SJCRH30 (cell line): ENCODE measurements at regions not wholly inside any gene's neighbourhood (a gene's known extent, or its start where the extent isn't known, plus 50 kb on each side); places are given as distances from the start of the nearest gene placed in this dataset.

Source experiments
- DNase-seq, 2 experiments: peaks; one replicate each; pipeline ENCODE4 v3.0.0-alpha.2; 2015 to 2020
- H3K27ac ChIP-seq: fragments of 250-450 bp; sonication (Bioruptor Pico); 2 replicates; pipeline ENCODE4 v1.5.1; 2020; ENCODE audit warnings: mild to moderate bottlenecking, moderate library complexity
- H3K27me3 ChIP-seq: fragments of 250-450 bp; sonication (Bioruptor Pico); 2 replicates; pipeline ENCODE4 v1.5.1; 2020; ENCODE audit warnings: mild to moderate bottlenecking, moderate library complexity
- H3K36me3 ChIP-seq: fragments of 250-450 bp; sonication (Bioruptor Pico); 2 replicates; pipeline ENCODE4 v1.5.1; 2020; ENCODE audit warnings: mild to moderate bottlenecking, moderate library complexity
- H3K4me1 ChIP-seq: fragments of 250-450 bp; sonication (Bioruptor Pico); 2 replicates; pipeline ENCODE4 v1.5.1; 2020; ENCODE audit warnings: mild to moderate bottlenecking, moderate library complexity
- H3K4me3 ChIP-seq: fragments of 250-450 bp; sonication (Bioruptor Pico); 2 replicates; pipeline ENCODE4 v1.5.1; 2020; ENCODE audit warnings: mild to moderate bottlenecking, moderate library complexity
- H3K9me3 ChIP-seq: fragments of 250-450 bp; sonication (Bioruptor Pico); replicated peaks from 2 replicates; pipeline ENCODE4 v1.5.1; 2020; ENCODE audit warnings: mild to moderate bottlenecking, moderate library complexity

GRCh38 chr14:58815794-58816193, 178.0 kb downstream of the DACT1 start:
- DNase-seq = no peak
- H3K36me3 ChIP-seq = no peaks in the 10 kb centered on the region
- H3K27ac ChIP-seq = peak overlapping the region; percentile 61
- no peaks in the 10 kb centered on the region for H3K27me3 ChIP-seq
- peaks cover 43% of the 10 kb centered on the region for H3K4me1 ChIP-seq
- H3K9me3 ChIP-seq = no peaks in the 10 kb centered on the region
- no peak overlapping the region for H3K4me3 ChIP-seq

GRCh38 chr14:58816416-58817115, 178.8 kb downstream of the DACT1 start:
- Histone ChIP-seq H3K9me3 (no peaks in the 10 kb centered on the region), H3K27ac (no peak overlapping the region), H3K36me3 (no peaks in the 10 kb centered on the region), H3K4me1 (peaks cover 36% of the 10 kb centered on the region), H3K27me3 (no peaks in the 10 kb centered on the region), H3K4me3 (no peak overlapping the region)
- no peak for DNase-seq

DNA sequence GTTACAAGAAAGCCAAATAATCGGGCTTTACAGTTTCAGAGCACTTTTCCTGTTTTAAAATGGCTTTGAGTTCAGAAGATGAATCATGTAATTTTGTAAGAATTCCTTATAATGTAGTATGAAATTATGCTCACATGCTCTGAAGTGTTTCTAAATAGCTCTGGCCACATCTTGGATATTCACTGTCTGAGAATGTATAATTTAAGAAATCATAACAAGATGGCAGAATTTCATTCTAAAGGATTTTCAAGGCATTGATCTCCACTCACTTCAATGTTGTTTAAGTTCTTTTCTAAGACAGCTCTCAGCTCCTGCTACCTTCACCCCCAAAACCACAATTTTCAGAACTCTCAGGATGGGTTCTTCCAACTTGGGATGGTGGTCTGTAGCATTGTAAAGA, 180.1 kb downstream of the DACT1 start:
- no peak for DNase-seq
- Histone ChIP-seq H3K9me3 (no peaks in the 10 kb centered on the region), H3K4me1 (peaks cover 29% of the 10 kb centered on the region), H3K27me3 (no peaks in the 10 kb centered on the region), H3K27ac (no peak overlapping the region), H3K36me3 (no peaks in the 10 kb centered on the region), H3K4me3 (no peak overlapping the region)

- Histone ChIP-seq H3K9me3 (no peaks in the 10 kb centered on the region), H3K27me3 (no peaks in the 10 kb centered on the region), H3K36me3 (no peaks in the 10 kb centered on the region), H3K4me3 (no peak overlapping the region), H3K27ac (no peak overlapping the region), H3K4me1 (peaks cover 31% of the 10 kb centered on the region)
- no peak for DNase-seq
Measured at GRCh38 chr14:58820032-58820431, 182.3 kb downstream of the DACT1 start.

GRCh38 chr14:58821421-58821820, 183.7 kb downstream of the DACT1 start:
- Histone ChIP-seq H3K4me3 (no peak overlapping the region), H3K27me3 (no peaks in the 10 kb centered on the region), H3K9me3 (no peaks in the 10 kb centered on the region), H3K4me1 (peaks cover 19% of the 10 kb centered on the region), H3K27ac (no peak overlapping the region), H3K36me3 (no peaks in the 10 kb centered on the region)
- no peak for DNase-seq

DNA sequence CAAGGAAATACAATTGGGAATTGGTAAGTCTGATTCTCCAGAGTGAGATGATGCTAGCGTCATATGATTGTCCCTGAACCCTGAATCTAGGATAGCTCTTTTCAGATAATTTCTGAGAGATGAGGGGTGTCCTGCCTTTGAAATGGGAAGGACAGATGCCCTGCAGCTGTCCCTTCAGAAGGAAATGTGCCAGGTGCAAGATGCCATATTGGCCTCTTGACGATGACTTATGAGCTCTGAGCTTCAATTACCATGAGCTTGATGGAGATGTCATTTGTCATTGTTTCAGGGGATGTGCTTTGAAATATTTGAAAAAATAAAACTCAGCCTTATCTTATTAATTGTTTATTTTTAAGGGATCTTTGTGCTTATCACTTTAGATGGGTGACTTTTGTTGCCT, 185.1 kb downstream of the DACT1 start:
- peaks cover 17% of the 10 kb centered on the region for H3K4me1 ChIP-seq
- no peaks in the 10 kb centered on the region for H3K36me3 ChIP-seq
- no peak overlapping the region for H3K4me3 ChIP-seq
- peak; percentile 29 to 51 for DNase-seq
- peak overlapping the region; percentile 9; the same call in 1 of the 2 replicates for H3K27ac ChIP-seq
- H3K9me3 ChIP-seq = no peaks in the 10 kb centered on the region
- no peaks in the 10 kb centered on the region for H3K27me3 ChIP-seq

- no peak overlapping the region for H3K4me3 ChIP-seq
Measured at GRCh38 chr14:58823312-58823711, 185.6 kb downstream of the DACT1 start.

GRCh38 chr14:58824106-58824505, 186.3 kb downstream of the DACT1 start:
- no peaks in the 10 kb centered on the region for H3K9me3 ChIP-seq
- H3K27ac ChIP-seq = no peak overlapping the region
- no peaks in the 10 kb centered on the region for H3K36me3 ChIP-seq
- peaks cover 11% of the 10 kb centered on the region for H3K4me1 ChIP-seq
- H3K27me3 ChIP-seq = no peaks in the 10 kb centered on the region
- H3K4me3 ChIP-seq = no peak overlapping the region
- no peak for DNase-seq

More at GRCh38 chr14:58823312-58823711, 185.6 kb downstream of the DACT1 start:
- peaks cover 16% of the 10 kb centered on the region for H3K4me1 ChIP-seq
- H3K27me3 ChIP-seq = no peaks in the 10 kb centered on the region
- DNase-seq = no peak
- H3K27ac ChIP-seq = peak overlapping the region; percentile 9; the same call in 1 of the 2 replicates
- no peaks in the 10 kb centered on the region for H3K36me3 ChIP-seq
- no peaks in the 10 kb centered on the region for H3K9me3 ChIP-seq

GRCh38 chr14:58824796-58825195, 187.0 kb downstream of the DACT1 start:
- H3K36me3 ChIP-seq = no peaks in the 10 kb centered on the region

GRCh38 chr14:58825606-58826005, 187.8 kb downstream of the DACT1 start:
- Histone ChIP-seq H3K4me1 (peaks cover 18% of the 10 kb centered on the region), H3K27me3 (no peaks in the 10 kb centered on the region), H3K27ac (no peak overlapping the region), H3K36me3 (no peaks in the 10 kb centered on the region), H3K4me3 (no peak overlapping the region), H3K9me3 (no peaks in the 10 kb centered on the region)
- DNase-seq = peak in 1 of 2 experiments; percentile 36

More at GRCh38 chr14:58824796-58825195, 187.0 kb downstream of the DACT1 start:
- Histone ChIP-seq H3K4me3 (no peak overlapping the region), H3K4me1 (peaks cover 16% of the 10 kb centered on the region), H3K27me3 (no peaks in the 10 kb centered on the region), H3K9me3 (no peaks in the 10 kb centered on the region), H3K27ac (no peak overlapping the region)
- no peak for DNase-seq

GRCh38 chr14:58826845-58827686, 189.3 kb downstream of the DACT1 start:
- no peak overlapping the region for H3K4me3 ChIP-seq

DNA sequence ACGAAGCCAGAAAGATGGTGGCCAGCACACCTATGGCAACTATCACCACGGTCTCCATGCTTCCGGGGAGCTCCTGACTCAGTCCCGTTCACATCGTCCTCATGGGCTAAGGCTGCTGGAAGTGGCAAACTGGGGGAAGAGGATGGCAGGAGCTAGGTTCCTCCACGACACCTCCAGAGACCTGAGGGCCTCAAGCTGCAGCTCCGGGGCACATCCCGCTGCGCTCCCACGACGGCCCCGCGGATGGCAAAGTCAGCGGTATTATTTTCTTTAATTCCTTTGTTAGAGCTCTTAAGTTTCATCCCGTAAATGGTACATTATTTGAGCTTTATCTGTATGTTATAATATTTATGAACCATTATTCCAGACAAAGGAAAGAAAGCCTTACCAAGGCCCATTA, 190.5 kb downstream of the DACT1 start:
- Histone ChIP-seq H3K9me3 (no peaks in the 10 kb centered on the region), H3K27me3 (no peaks in the 10 kb centered on the region), H3K4me3 (no peak overlapping the region), H3K36me3 (no peaks in the 10 kb centered on the region), H3K27ac (no peak overlapping the region), H3K4me1 (peaks cover 8% of the 10 kb centered on the region)
- no peak for DNase-seq

More at GRCh38 chr14:58826845-58827686, 189.3 kb downstream of the DACT1 start:
- Histone ChIP-seq H3K4me1 (peaks cover 18% of the 10 kb centered on the region), H3K9me3 (no peaks in the 10 kb centered on the region), H3K27ac (no peak overlapping the region), H3K27me3 (no peaks in the 10 kb centered on the region), H3K36me3 (no peaks in the 10 kb centered on the region)
- DNase-seq = no peak

GRCh38 chr14:58829594-58829993, 191.8 kb downstream of the DACT1 start:
- no peaks in the 10 kb centered on the region for H3K9me3 ChIP-seq
- no peak overlapping the region for H3K4me3 ChIP-seq
- peaks cover 7% of the 10 kb centered on the region; the same call in 1 of the 2 replicates for H3K4me1 ChIP-seq
- H3K36me3 ChIP-seq = no peaks in the 10 kb centered on the region
- no peak overlapping the region for H3K27ac ChIP-seq
- DNase-seq = no peak
- H3K27me3 ChIP-seq = no peaks in the 10 kb centered on the region

DNA sequence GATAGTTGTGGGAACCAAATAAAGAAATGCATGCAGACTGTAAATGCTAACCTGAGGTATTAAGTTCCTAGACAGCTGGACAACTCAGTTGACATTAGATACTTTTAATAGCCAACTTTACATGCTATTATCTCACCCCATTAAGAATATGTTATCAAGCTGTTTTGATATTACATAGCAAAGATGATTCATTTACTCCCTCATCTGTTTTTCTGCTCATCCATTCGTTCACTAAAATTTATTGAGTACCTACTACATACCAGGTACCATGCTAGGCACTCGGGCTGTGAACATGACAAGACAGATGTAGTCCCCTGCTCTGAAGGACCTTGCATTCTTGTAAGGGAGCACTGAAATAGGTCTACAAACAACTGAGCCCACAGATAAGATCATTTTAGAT, 192.4 kb downstream of the DACT1 start:
- Histone ChIP-seq H3K9me3 (no peaks in the 10 kb centered on the region), H3K27me3 (no peaks in the 10 kb centered on the region), H3K36me3 (no peaks in the 10 kb centered on the region), H3K27ac (no peak overlapping the region), H3K4me1 (peaks cover 7% of the 10 kb centered on the region; the same call in 1 of the 2 replicates), H3K4me3 (no peak overlapping the region)
- no peak for DNase-seq

DNA sequence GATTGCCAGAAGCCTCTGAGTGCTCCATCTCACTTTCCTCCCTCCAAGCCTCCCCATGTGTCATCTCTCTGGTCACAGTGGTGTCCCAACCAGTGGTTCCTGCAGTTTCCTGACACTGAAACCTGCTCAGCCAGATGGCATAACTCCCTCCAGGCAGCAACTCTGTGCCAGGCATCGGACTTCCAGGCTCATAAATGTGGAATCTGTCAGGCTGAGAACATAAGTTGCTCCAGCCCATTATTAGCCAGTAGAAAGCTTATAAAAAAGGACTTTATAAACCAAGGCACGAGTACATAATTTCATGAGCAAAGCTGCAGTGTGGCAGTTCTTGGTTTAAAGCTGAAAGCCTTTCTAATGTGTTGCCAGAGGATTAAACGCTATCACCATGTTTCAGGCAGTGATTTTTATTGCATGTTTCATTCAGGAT, 194.3 kb downstream of the DACT1 start:
- H3K4me1 ChIP-seq = peaks cover 7% of the 10 kb centered on the region; the same call in 1 of the 2 replicates
- no peak for DNase-seq
- no peaks in the 10 kb centered on the region for H3K36me3 ChIP-seq
- H3K9me3 ChIP-seq = no peaks in the 10 kb centered on the region; the same call in 1 of the 2 replicates
- H3K4me3 ChIP-seq = no peak overlapping the region
- H3K27me3 ChIP-seq = no peaks in the 10 kb centered on the region
- H3K27ac ChIP-seq = no peak overlapping the region
